Gastrocnemius medialis (tissue), 4 donors: ENCODE measurements at regions not wholly inside any gene's neighbourhood (a gene's known extent, or its start where the extent isn't known, plus 50 kb on each side); places are given as distances from the start of the nearest gene placed in this dataset.

ENCODE experiments used
- POLR2A ChIP-seq, 2 donors: fragments of 450-650 bp; IDR thresholded peaks; one replicate each; pipeline ENCODE4 v1.6.1; 2017; ENCODE audit warnings: antibody characterized with exemption in 2 of 2, mild to moderate bottlenecking in 2 of 2, moderate library complexity in 2 of 2
- TF ChIP-seq, protein P1 (sequence below), 5 experiments: fragments of 450-650 bp in 3 of 5; fragments of 200-600 bp in 2 of 5; sonication (generic) in 2 of 5; IDR thresholded peaks in 4 of 5; conservative IDR thresholded peaks in 1 of 5; 1 replicate in 4 of 5; 2 replicates in 1 of 5; pipeline ENCODE4 v1.5.1; 2016 to 2019; ENCODE audit warnings: antibody characterized with exemption in 5 of 5, mild to moderate bottlenecking in 3 of 5, moderate library complexity in 3 of 5

GRCh38 chr2:226413498-226414130 lies 386.0 kb downstream of the IRS1 start:
- TF ChIP-seq, protein P1, sequence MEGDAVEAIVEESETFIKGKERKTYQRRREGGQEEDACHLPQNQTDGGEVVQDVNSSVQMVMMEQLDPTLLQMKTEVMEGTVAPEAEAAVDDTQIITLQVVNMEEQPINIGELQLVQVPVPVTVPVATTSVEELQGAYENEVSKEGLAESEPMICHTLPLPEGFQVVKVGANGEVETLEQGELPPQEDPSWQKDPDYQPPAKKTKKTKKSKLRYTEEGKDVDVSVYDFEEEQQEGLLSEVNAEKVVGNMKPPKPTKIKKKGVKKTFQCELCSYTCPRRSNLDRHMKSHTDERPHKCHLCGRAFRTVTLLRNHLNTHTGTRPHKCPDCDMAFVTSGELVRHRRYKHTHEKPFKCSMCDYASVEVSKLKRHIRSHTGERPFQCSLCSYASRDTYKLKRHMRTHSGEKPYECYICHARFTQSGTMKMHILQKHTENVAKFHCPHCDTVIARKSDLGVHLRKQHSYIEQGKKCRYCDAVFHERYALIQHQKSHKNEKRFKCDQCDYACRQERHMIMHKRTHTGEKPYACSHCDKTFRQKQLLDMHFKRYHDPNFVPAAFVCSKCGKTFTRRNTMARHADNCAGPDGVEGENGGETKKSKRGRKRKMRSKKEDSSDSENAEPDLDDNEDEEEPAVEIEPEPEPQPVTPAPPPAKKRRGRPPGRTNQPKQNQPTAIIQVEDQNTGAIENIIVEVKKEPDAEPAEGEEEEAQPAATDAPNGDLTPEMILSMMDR (IDR thresholded peaks at IDR 0.05 in 4 of 5, conservative IDR thresholded peaks at IDR 0.05 in 1 of 5) = no peak
- no peak for TF ChIP-seq POLR2A (IDR thresholded peaks at IDR 0.05)
